DOHH2 (cell line): ENCODE measurements at regions not wholly inside any gene's neighbourhood (a gene's known extent, or its start where the extent isn't known, plus 50 kb on each side); places are given as distances from the start of the nearest gene placed in this dataset.

Experiments
- H3F3A ChIP-seq: fragments of 200-600 bp; sonication (generic), shearing (Covaris generic); 2 replicates; pipeline ENCODE4 v1.6.0; 2016; ENCODE audit warnings: antibody characterized with exemption, mild to moderate bottlenecking; ENCODE audit not compliant: control insufficient read depth, insufficient read depth
- H3K27ac ChIP-seq: fragments of 200-600 bp; sonication (generic); 2 replicates; pipeline ENCODE4 v1.5.1; 2014; ENCODE audit warnings: low read depth, mild to moderate bottlenecking, low read length, moderate library complexity
- H3K27me3 ChIP-seq: fragments of 200-600 bp; sonication (generic); 2 replicates; pipeline ENCODE4 v1.6.1; 2014; ENCODE audit warnings: mild to moderate bottlenecking, low read length, mixed read lengths; ENCODE audit not compliant: control insufficient read depth
- H3K36me3 ChIP-seq: fragments of 200-600 bp; sonication (generic); 2 replicates; pipeline ENCODE4 v1.6.1; 2014; ENCODE audit warnings: mild to moderate bottlenecking, low read length, moderate library complexity, mixed read lengths; ENCODE audit not compliant: control insufficient read depth
- H3K4me1 ChIP-seq: fragments of 200-600 bp; sonication (generic); 2 replicates; pipeline ENCODE4 v1.6.1; 2014; ENCODE audit warnings: mild to moderate bottlenecking, low read length, mixed read lengths; ENCODE audit not compliant: control insufficient read depth
- H3K4me2 ChIP-seq: fragments of 200-600 bp; sonication (generic); 2 replicates; pipeline ENCODE4 v1.6.0; 2014; ENCODE audit warnings: mild to moderate bottlenecking, low read length, moderate library complexity
- H3K4me3 ChIP-seq: fragments of 200-600 bp; sonication (generic); 2 replicates; pipeline ENCODE4 v1.5.1; 2014; ENCODE audit warnings: mild to moderate bottlenecking, low read length, mixed read lengths
- H3K79me2 ChIP-seq: fragments of 200-600 bp; sonication (generic); 2 replicates; pipeline ENCODE4 v1.6.1; 2014; ENCODE audit warnings: mild to moderate bottlenecking, low read length, mixed read lengths; ENCODE audit not compliant: control insufficient read depth
- H3K9me2 ChIP-seq: fragments of 200-600 bp; sonication (generic); replicated peaks from 2 replicates; pipeline ENCODE4 v1.6.1; 2014; ENCODE audit warnings: mild to moderate bottlenecking, low read length, mixed read lengths; ENCODE audit not compliant: control insufficient read depth
- H3K9me3 ChIP-seq: fragments of 200-600 bp; sonication (generic); 2 replicates; pipeline ENCODE4 v1.6.1; 2014; ENCODE audit warnings: antibody characterized with exemption, low read length, mixed read lengths; ENCODE audit not compliant: control insufficient read depth, insufficient read depth
- H4K20me1 ChIP-seq: fragments of 200-600 bp; sonication (generic); 2 replicates; pipeline ENCODE4 v1.6.0; 2014; ENCODE audit warnings: low read depth, mild to moderate bottlenecking, antibody characterized with exemption, low read length, moderate library complexity; ENCODE audit not compliant: control insufficient read depth, insufficient read depth
- EZH2phosphoT487 ChIP-seq: fragments of 200-600 bp; sonication (generic); IDR thresholded peaks from 2 replicates; pipeline ENCODE4 v1.6.1; 2017; ENCODE audit warnings: borderline replicate concordance, mild to moderate bottlenecking, antibody characterized with exemption, low read length, moderate library complexity, mixed read lengths
- TF ChIP-seq, protein P1 (sequence below): fragments of 200-600 bp; sonication (generic); IDR thresholded peaks from one replicate; pipeline ENCODE4 v1.5.1; 2014; ENCODE audit warnings: antibody characterized with exemption, mild to moderate bottlenecking, low read depth, low read length; ENCODE audit not compliant: poor library complexity, severe bottlenecking

GRCh38 chr1:239995281-239995680, 96.4 kb upstream of the FMN2 start:
- no peaks in the 10 kb centered on the region for H3K4me1 ChIP-seq
- no peak overlapping the region for H3K4me2 ChIP-seq
- H3K9me3 ChIP-seq, result no peaks in the 10 kb centered on the region
- no peaks in the 10 kb centered on the region for H3K9me2 ChIP-seq
- TF ChIP-seq, protein P1, sequence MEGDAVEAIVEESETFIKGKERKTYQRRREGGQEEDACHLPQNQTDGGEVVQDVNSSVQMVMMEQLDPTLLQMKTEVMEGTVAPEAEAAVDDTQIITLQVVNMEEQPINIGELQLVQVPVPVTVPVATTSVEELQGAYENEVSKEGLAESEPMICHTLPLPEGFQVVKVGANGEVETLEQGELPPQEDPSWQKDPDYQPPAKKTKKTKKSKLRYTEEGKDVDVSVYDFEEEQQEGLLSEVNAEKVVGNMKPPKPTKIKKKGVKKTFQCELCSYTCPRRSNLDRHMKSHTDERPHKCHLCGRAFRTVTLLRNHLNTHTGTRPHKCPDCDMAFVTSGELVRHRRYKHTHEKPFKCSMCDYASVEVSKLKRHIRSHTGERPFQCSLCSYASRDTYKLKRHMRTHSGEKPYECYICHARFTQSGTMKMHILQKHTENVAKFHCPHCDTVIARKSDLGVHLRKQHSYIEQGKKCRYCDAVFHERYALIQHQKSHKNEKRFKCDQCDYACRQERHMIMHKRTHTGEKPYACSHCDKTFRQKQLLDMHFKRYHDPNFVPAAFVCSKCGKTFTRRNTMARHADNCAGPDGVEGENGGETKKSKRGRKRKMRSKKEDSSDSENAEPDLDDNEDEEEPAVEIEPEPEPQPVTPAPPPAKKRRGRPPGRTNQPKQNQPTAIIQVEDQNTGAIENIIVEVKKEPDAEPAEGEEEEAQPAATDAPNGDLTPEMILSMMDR, result no peak
- no peak for TF ChIP-seq EZH2phosphoT487
- no peaks in the 10 kb centered on the region for H3F3A ChIP-seq
- no peaks in the 10 kb centered on the region for H3K36me3 ChIP-seq
- no peak overlapping the region for H3K27ac ChIP-seq
- H3K79me2 ChIP-seq, result no peaks in the 10 kb centered on the region
- no peak overlapping the region for H3K4me3 ChIP-seq
- 0 out of 2 replicates have a peak, but pooled peaks cover 2% of the 10 kb centered on the region for H3K27me3 ChIP-seq
- H4K20me1 ChIP-seq, result no peaks in the 10 kb centered on the region

DNA sequence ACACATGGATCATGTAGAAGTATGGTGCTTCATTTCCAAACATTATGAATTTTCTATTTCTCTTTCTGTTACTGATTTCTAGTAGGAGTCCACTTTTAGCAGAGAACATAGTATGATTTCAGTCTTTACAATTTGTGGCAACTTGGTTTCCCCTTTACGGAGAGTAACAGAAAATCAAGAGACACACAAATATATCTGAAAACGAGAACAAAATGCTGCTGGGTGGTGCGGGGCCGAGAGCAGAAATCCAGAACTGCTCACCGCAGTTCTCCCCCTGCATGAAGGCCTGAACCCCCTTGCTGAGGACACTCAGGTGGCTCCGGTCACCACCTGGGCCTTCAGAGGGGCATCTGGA, 94.5 kb upstream of the FMN2 start:
- H3K4me3 ChIP-seq, result no peak overlapping the region

DNA sequence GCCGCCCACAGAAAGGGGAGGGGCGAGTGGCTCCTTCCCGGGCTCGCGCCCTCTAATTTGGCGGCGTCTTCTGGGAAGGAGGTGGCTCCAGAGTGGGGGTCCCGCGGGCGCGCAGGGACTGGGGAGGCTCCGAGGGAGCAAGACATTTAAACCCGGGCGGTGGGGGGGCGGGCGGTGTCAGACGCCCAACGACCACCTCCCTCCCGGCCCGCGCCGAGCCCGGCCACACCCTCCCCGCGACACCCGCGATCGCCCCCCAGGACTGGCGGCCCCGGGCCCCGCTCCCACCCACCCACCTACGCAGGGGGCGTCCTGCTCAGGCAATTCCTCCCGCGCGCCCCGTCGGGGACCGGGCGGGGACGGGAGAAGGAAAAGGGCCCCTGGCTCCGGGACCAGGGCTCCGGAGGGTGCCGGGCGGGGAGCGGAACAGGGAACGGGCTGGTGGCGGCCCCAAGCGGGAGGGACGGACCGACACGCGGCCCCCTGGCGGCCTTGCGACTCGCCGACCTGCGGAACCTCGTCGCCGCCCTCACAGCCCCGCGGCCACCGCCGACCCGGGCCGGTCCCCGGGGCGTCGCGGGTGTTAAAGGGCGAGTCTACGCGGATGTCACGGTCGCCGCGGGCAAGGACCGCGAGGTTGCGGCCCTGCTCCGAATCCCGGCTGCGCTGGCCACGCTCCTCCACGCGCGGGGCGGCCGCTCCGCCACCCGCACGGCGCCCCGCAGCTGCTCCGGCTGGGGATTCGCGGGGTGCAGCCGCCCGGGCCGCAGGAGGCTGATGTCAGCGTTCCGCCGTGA, 94.0 kb upstream of the FMN2 start:
- H3K27ac ChIP-seq, result no peak overlapping the region

More for the DNA sequence above, 94.5 kb upstream of the FMN2 start:
- H3K27ac ChIP-seq, result no peak overlapping the region
- H3F3A ChIP-seq, result no peaks in the 10 kb centered on the region
- no peaks in the 10 kb centered on the region for H3K4me1 ChIP-seq
- H3K9me3 ChIP-seq, result no peaks in the 10 kb centered on the region
- H3K36me3 ChIP-seq, result no peaks in the 10 kb centered on the region
- no peaks in the 10 kb centered on the region for H3K79me2 ChIP-seq
- 0 out of 2 replicates have a peak, but pooled peaks cover 2% of the 10 kb centered on the region for H3K27me3 ChIP-seq
- no peak overlapping the region for H3K4me2 ChIP-seq
- H3K9me2 ChIP-seq, result no peaks in the 10 kb centered on the region
- H4K20me1 ChIP-seq, result no peaks in the 10 kb centered on the region
- TF ChIP-seq, protein P1, result no peak

More for the DNA sequence above, 94.0 kb upstream of the FMN2 start:
- no peaks in the 10 kb centered on the region for H3K4me1 ChIP-seq
- H3K9me3 ChIP-seq, result no peaks in the 10 kb centered on the region
- H3K4me3 ChIP-seq, result no peak overlapping the region
- no peaks in the 10 kb centered on the region for H3F3A ChIP-seq
- no peak overlapping the region for H3K4me2 ChIP-seq
- TF ChIP-seq, protein P1, result no peak
- no peak for TF ChIP-seq EZH2phosphoT487
- H3K9me2 ChIP-seq, result no peaks in the 10 kb centered on the region
- no peaks in the 10 kb centered on the region for H4K20me1 ChIP-seq
- H3K36me3 ChIP-seq, result no peaks in the 10 kb centered on the region
- H3K79me2 ChIP-seq, result no peaks in the 10 kb centered on the region
- 0 out of 2 replicates have a peak, but pooled peaks cover 2% of the 10 kb centered on the region for H3K27me3 ChIP-seq
